MCF 10A (cell line): ENCODE measurements at regions not wholly inside any gene's neighbourhood (a gene's known extent, or its start where the extent isn't known, plus 50 kb on each side); places are given as distances from the start of the nearest gene placed in this dataset.
A peak's percentile ranks its signal among the peaks of the same experiment; 100 is the strongest.

Experiments
- BruUV-seq: library from RNA; stranded (reverse); fragments of 400-500 nt; replicated peaks from 2 replicates; lab custom pipeline; 2021; lab: Mats Ljungman, UMichigan
- CTCF ChIA-PET: fragments of 300-600 bp; sonication (Branson Sonifier 250); formaldehyde crosslinking; extraction: SDS; loops from one replicate; lab custom pipeline; 2021; ENCODE audit warnings: antibody characterized with exemption, inconsistent platforms; lab: Yijun Ruan, JAX
- POLR2A ChIA-PET: fragments of 300-600, 350-650 bp; sonication (Branson Sonifier 250); formaldehyde crosslinking; extraction: SDS; loops from one replicate; lab custom pipeline; 2020; ENCODE audit warnings: antibody characterized with exemption, inconsistent platforms; lab: Yijun Ruan, JAX
- DNase-seq: peaks from one replicate; pipeline ENCODE4 v3.0.0-alpha.2; 2018; ENCODE audit not compliant: unreplicated experiment
- H3K27ac Mint-ChIP-seq: one replicate; pipeline ENCODE4 v1.8.0; 2022; ENCODE audit warnings: mild to moderate bottlenecking, low read depth, mixed read lengths; ENCODE audit not compliant: unreplicated experiment
- H3K27me3 Mint-ChIP-seq: one replicate; pipeline ENCODE4 v1.8.0; 2022; ENCODE audit warnings: mixed read lengths; ENCODE audit not compliant: insufficient read depth, unreplicated experiment
- H3K36me3 Mint-ChIP-seq: one replicate; pipeline ENCODE4 v1.8.0; 2022; ENCODE audit warnings: mild to moderate bottlenecking, moderate library complexity, mixed read lengths; ENCODE audit not compliant: insufficient read depth, unreplicated experiment
- H3K4me1 Mint-ChIP-seq: one replicate; pipeline ENCODE4 v1.8.0; 2022; ENCODE audit warnings: mixed read lengths; ENCODE audit not compliant: insufficient read depth, unreplicated experiment
- H3K4me3 Mint-ChIP-seq: one replicate; pipeline ENCODE4 v1.8.0; 2022; ENCODE audit warnings: mild to moderate bottlenecking, moderate library complexity, mixed read lengths; ENCODE audit not compliant: unreplicated experiment
- H3K9me3 Mint-ChIP-seq: one replicate; pipeline ENCODE4 v1.8.0; 2022; ENCODE audit warnings: mixed read lengths; ENCODE audit not compliant: unreplicated experiment
- CTCF ChIP-seq: fragments of 200-600 bp; IDR thresholded peaks from one replicate; pipeline ENCODE4 v1.8.0; 2022; ENCODE audit warnings: antibody characterized with exemption, mild to moderate bottlenecking; ENCODE audit not compliant: unreplicated experiment
- intact Hi-C: fragments of 100-400 bp; cut with micrococcal nuclease; formaldehyde crosslinking; loops from 2 replicates; pipeline ENCODE4 v1.14.1; 2022

GRCh38 chr6:14062345-14063029 lies 55.1 kb upstream of the CD83 start:
- H3K9me3 Mint-ChIP-seq: no peaks in the 10 kb centered on the region
- no peak overlapping the region for H3K4me3 Mint-ChIP-seq
- intact Hi-C loops: no loop called here
- TF ChIP-seq CTCF: no peak
- DNase-seq: no peak
- H3K36me3 Mint-ChIP-seq: no peaks in the 10 kb centered on the region
- no TSS peak for BruUV-seq
- H3K4me1 Mint-ChIP-seq: peaks cover 25% of the 10 kb centered on the region
- H3K27me3 Mint-ChIP-seq: no peaks in the 10 kb centered on the region
- ChIA-PET CTCF (interaction anchor here (0.6 to 10.1 kb wide), 5 partner anchors 15 to 151 kb away, joined by 3 to 259 read pairs (median 4); no protein-coding TSS in a partner anchor), POLR2A (interaction anchor here (0.5 to 0.6 kb wide), 2 partner anchors 254 to 537 kb away, joined by 3 to 5 read pairs; no protein-coding TSS in a partner anchor)
- H3K27ac Mint-ChIP-seq: no peak overlapping the region

- no peak overlapping the region for H3K27ac Mint-ChIP-seq
- no peaks in the 10 kb centered on the region for H3K9me3 Mint-ChIP-seq
- no peaks in the 10 kb centered on the region for H3K36me3 Mint-ChIP-seq
- no TSS peak for BruUV-seq
- peaks cover 31% of the 10 kb centered on the region for H3K4me1 Mint-ChIP-seq
- no peaks in the 10 kb centered on the region for H3K27me3 Mint-ChIP-seq
- POLR2A ChIA-PET: interaction anchor here (0.7 to 0.8 kb wide), 3 partner anchors 136 to 548 kb away, joined by 3 to 5 read pairs (median 3); no protein-coding TSS in a partner anchor
- no peak for DNase-seq
- H3K4me3 Mint-ChIP-seq: no peak overlapping the region
- no peak for TF ChIP-seq CTCF
- CTCF ChIA-PET: interaction anchor here (1.0 to 10.1 kb wide), 6 partner anchors 16 to 189 kb away, joined by 3 to 259 read pairs (median 4); no protein-coding TSS in a partner anchor
- intact Hi-C loops: no loop called here
These were observed 53.8 kb upstream of the CD83 start for GRCh38 chr6:14063756-14064155.

- Mint-ChIP-seq H3K4me1 (peaks cover 17% of the 10 kb centered on the region), H3K4me3 (no peak overlapping the region), H3K27me3 (no peaks in the 10 kb centered on the region), H3K27ac (no peak overlapping the region), H3K36me3 (no peaks in the 10 kb centered on the region), H3K9me3 (no peaks in the 10 kb centered on the region)
- no peak for DNase-seq
- BruUV-seq: no TSS peak
- no peak for TF ChIP-seq CTCF
- intact Hi-C loops: loop anchor here (5.0 kb wide), 1 partner anchor 728 kb away; no protein-coding TSS in a partner anchor
- ChIA-PET CTCF (interaction anchor here (0.5 to 10.1 kb wide), 11 partner anchors 13 to 1557 kb away, joined by 3 to 259 read pairs (median 11); no protein-coding TSS in a partner anchor), POLR2A (interaction anchor here (2.0 kb wide), 1 partner anchor 156 kb away, joined by 9 read pairs; no protein-coding TSS in a partner anchor)
These were observed 52.2 kb upstream of the CD83 start for GRCh38 chr6:14065350-14065749.

- no TSS peak for BruUV-seq
- intact Hi-C loops: loop anchor here (1.0 to 5.0 kb wide), 5 partner anchors 77 to 730 kb away; no protein-coding TSS in a partner anchor
- no peaks in the 10 kb centered on the region for H3K9me3 Mint-ChIP-seq
- H3K27ac Mint-ChIP-seq: no peak overlapping the region
- no peaks in the 10 kb centered on the region for H3K36me3 Mint-ChIP-seq
- DNase-seq: peak; percentile 82
- ChIA-PET POLR2A (interaction anchor here (0.5 to 2.0 kb wide), 16 partner anchors 8 to 1180 kb away, joined by 3 to 9 read pairs (median 3); no protein-coding TSS in a partner anchor), CTCF (interaction anchor here (0.5 to 10.1 kb wide), 65 partner anchors 8 to 1559 kb away, joined by 3 to 259 read pairs (median 4); no protein-coding TSS in a partner anchor)
- H3K27me3 Mint-ChIP-seq: no peaks in the 10 kb centered on the region
- H3K4me3 Mint-ChIP-seq: no peak overlapping the region
- peak; percentile 44 for TF ChIP-seq CTCF
- H3K4me1 Mint-ChIP-seq: peaks cover 17% of the 10 kb centered on the region
These were observed 50.7 kb upstream of the CD83 start for GRCh38 chr6:14066782-14067406.
